ENCODE measurements at regions not wholly inside any gene's neighbourhood (a gene's known extent, or its start where the extent isn't known, plus 50 kb on each side); places are given as distances from the start of the nearest gene placed in this dataset.

DNA sequence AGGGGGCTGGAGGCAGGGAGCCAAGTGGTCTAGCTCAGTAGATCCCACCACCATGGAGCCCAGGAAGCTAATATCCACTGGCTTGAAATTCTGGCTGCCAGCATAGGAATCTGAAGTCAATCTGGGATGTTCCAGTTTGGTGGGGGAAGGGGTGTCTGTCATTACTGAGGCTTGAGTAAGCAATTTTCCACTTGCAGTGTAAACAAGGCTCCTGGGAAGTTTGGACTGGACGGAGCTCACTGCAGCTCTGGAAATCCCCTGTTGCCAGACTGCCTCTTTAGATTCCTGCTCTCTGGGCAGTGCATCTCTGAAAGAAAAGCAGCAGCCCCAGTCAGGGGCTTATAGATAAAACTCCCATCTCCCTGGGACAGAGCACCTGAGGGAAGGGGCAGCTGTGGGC is 349.2 kb upstream of the KLHL1 start:
- TF ChIP-seq, protein P1, sequence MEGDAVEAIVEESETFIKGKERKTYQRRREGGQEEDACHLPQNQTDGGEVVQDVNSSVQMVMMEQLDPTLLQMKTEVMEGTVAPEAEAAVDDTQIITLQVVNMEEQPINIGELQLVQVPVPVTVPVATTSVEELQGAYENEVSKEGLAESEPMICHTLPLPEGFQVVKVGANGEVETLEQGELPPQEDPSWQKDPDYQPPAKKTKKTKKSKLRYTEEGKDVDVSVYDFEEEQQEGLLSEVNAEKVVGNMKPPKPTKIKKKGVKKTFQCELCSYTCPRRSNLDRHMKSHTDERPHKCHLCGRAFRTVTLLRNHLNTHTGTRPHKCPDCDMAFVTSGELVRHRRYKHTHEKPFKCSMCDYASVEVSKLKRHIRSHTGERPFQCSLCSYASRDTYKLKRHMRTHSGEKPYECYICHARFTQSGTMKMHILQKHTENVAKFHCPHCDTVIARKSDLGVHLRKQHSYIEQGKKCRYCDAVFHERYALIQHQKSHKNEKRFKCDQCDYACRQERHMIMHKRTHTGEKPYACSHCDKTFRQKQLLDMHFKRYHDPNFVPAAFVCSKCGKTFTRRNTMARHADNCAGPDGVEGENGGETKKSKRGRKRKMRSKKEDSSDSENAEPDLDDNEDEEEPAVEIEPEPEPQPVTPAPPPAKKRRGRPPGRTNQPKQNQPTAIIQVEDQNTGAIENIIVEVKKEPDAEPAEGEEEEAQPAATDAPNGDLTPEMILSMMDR (conservative IDR thresholded peaks at IDR 0.05) = no peak
- H3K27ac ChIP-seq = no peak overlapping the region

DNA sequence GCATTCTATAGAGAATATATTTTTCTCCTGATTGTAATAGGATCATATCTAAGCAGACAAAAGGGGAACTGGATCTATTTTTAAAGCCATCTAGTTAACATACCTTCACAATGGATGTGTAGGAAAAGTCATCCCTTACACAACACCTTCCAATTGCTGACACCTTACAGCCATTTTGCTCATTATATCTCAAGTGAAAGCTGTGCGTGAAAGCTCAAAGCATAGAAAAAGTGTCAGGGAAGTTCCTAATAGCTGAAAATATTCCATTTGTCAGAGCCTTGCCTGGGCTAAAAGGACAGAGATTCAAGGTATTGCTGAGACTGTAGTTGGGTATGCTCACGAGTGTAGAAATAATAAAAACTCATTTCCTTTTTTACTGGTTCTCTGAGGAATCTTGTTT is 340.6 kb upstream of the KLHL1 start:
- TF ChIP-seq, protein P1 (conservative IDR thresholded peaks at IDR 0.05) = no peak

DNA sequence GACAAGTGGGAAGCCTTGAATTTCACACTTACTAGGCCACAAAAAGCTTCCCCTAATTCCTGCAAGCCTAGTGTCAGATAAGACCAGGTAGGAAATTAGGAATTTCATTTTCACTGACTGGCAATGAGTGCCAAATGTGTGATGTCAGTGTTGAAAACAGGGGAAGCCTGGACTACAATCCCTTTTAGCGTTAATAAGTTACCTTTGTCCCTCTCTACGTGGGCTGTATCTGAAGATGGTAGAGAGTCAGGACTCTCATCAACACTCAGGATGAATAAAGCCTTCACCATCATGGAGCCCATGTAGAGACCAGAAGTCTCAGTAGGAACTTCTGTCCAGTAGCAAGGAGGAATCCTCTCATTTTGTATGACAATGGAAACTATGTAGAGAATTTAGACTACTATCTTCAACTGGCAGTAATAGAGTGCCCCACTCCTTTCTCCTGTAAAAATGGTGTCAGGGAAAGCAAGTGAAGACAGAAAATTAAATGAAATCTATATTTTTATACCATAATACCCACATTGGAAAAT is 324.1 kb upstream of the KLHL1 start:
- TF ChIP-seq, protein P1 (conservative IDR thresholded peaks at IDR 0.05) = no peak
- no peak overlapping the region for H3K27ac ChIP-seq

More for the DNA sequence above, 340.6 kb upstream of the KLHL1 start:
- no peak overlapping the region for H3K27ac ChIP-seq

DNA sequence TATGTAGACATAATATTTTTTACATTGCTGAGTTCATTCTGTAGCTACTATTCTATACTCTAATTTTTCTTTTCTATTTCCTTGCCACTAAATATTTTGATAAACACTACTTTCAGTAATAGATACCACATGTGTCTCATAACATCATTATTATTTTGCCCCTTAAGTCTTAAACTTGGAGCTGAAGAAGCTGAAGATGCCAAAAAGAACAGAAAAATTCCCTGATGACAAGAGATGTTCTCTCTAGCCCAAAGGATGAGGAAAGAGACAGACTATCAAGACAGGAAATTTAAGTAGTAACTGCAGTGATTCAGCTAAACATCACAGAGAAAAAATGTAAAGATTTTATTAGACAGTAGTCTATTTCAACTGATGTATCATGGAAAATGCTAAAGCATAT is 322.0 kb upstream of the KLHL1 start:
- TF ChIP-seq, protein P1 (conservative IDR thresholded peaks at IDR 0.05) = no peak
- no peak overlapping the region for H3K27ac ChIP-seq

DNA sequence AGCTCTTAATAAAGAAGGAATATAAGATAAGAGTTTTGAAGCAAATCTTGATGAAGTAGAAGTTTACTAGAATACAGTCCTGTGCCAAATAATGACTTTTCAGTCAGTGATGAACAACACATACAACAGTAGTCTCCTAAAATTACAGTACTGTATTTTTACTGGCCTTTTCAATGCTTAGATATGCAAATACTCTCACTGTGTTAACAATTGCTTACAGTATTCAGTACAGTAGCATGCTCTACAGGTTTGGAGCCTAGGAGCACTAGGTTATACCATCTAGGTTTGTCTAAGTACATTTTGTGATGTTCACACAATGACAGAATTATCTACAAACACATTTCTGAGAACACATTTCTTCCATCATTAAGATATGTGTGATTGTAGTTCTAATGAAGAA is 316.7 kb upstream of the KLHL1 start:
- TF ChIP-seq, protein P1 (conservative IDR thresholded peaks at IDR 0.05) = no peak
- H3K27ac ChIP-seq = no peak overlapping the region

DNA sequence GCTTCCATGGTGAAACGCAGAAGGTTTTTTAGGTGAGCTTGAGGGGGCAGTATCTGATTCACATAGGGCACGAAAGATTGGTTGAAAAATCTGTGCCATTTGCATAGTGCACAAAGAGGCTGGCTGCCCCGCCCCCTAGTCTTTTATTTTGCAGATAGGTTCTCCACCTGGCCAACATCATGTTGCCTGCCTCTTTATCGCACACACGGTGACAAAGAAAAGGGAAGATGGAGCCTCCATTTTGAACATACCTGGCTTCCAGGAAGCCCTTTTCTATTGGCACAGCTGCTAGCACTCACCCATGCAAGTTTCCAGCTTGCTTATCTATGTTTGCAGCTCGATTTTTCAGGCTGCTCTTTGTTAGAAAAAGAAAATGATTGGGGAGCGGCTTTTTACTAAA is 316.2 kb upstream of the KLHL1 start:
- TF ChIP-seq, protein P1 (conservative IDR thresholded peaks at IDR 0.05) = no peak
- no peak overlapping the region for H3K27ac ChIP-seq

DNA sequence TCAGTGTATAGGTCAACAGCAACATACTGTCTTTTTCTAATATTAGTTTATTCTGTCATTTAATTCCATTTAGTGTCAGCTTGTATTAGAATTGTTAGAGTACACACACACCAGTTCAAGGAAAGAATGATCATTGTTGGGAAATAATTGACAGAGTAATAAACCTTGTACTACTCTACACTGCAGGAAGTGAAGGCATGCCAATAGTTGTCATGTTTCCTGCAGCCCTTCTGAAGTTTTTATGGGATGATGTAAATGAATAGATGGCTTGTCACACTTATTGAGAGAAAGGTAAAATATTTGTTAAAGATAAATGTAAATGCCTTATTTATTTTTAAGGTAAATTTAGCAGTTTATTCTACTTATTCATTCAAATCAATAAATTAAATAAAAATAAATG is 306.9 kb upstream of the KLHL1 start:
- TF ChIP-seq, protein P1 (conservative IDR thresholded peaks at IDR 0.05) = no peak
- no peak overlapping the region for H3K27ac ChIP-seq

All from VCaP (cell line).